Activated naive CD4-positive, alpha-beta T cell treated with anti-CD3 and anti-CD28 coated beads for 36 hours (primary cell): ENCODE measurements at regions not wholly inside any gene's neighbourhood (a gene's known extent, or its start where the extent isn't known, plus 50 kb on each side); places are given as distances from the start of the nearest gene placed in this dataset.

Experiments used
- CTCF ChIA-PET: fragments of 350-600 bp; sonication (Branson Sonifier 250); formaldehyde crosslinking; loops from one replicate; lab custom pipeline; 2021; ENCODE audit warnings: antibody characterized with exemption; lab: Charles Lee
- DNase-seq: peaks from one replicate; pipeline ENCODE4 v3.0.0-alpha.2; 2020
- H3K27ac Mint-ChIP-seq: one replicate; pipeline ENCODE4 v1.8.0; 2021; ENCODE audit warnings: mild to moderate bottlenecking, mixed read lengths
- H3K27me3 Mint-ChIP-seq: one replicate; pipeline ENCODE4 v1.8.0; 2021; ENCODE audit warnings: low read depth, mixed read lengths
- H3K36me3 Mint-ChIP-seq: one replicate; pipeline ENCODE4 v1.8.0; 2021; ENCODE audit warnings: low read depth, mixed read lengths
- H3K4me1 Mint-ChIP-seq: one replicate; pipeline ENCODE4 v1.8.0; 2021; ENCODE audit warnings: low read depth, mixed read lengths
- H3K4me3 Mint-ChIP-seq: one replicate; pipeline ENCODE4 v1.8.0; 2021; ENCODE audit warnings: mild to moderate bottlenecking, moderate library complexity, mixed read lengths
- H3K9me3 Mint-ChIP-seq: one replicate; pipeline ENCODE4 v1.8.0; 2021; ENCODE audit warnings: mixed read lengths
- intact Hi-C: fragments of 100-400 bp; cut with micrococcal nuclease; formaldehyde crosslinking; loops from one replicate; pipeline ENCODE4 v1.15.1; 2023

- peaks cover 7% of the 10 kb centered on the region for H3K27me3 Mint-ChIP-seq
- intact Hi-C loops = no loop called here
- CTCF ChIA-PET = interaction anchor here (0.8 kb wide), 1 partner anchor 14 kb away, joined by 3 read pairs; no protein-coding TSS in a partner anchor
- no peak overlapping the region for H3K27ac Mint-ChIP-seq
- H3K4me1 Mint-ChIP-seq = no peaks in the 10 kb centered on the region
- no peak overlapping the region for H3K4me3 Mint-ChIP-seq
- no peaks in the 10 kb centered on the region for H3K36me3 Mint-ChIP-seq
- H3K9me3 Mint-ChIP-seq = peaks cover 5% of the 10 kb centered on the region
- DNase-seq = no peak
Observed at GRCh38 chr6:160917572-160917971, 74.0 kb upstream of the MAP3K4 start.

- no peaks in the 10 kb centered on the region for H3K9me3 Mint-ChIP-seq
- CTCF ChIA-PET = interaction anchor here (0.6 to 1.3 kb wide), 2 partner anchors 451 to 888 kb away, joined by 3 to 7 read pairs; no protein-coding TSS in a partner anchor
- DNase-seq = no peak
Observed at GRCh38 chr6:160919723-160920440, 71.7 kb upstream of the MAP3K4 start.

GRCh38 chr6:160921095-160921494, 70.5 kb upstream of the MAP3K4 start:
- CTCF ChIA-PET = no interaction called here
- H3K4me3 Mint-ChIP-seq = no peak overlapping the region
- intact Hi-C loops = no loop called here
- H3K27me3 Mint-ChIP-seq = peaks cover 14% of the 10 kb centered on the region
- no peak for DNase-seq
- no peaks in the 10 kb centered on the region for H3K4me1 Mint-ChIP-seq
- no peaks in the 10 kb centered on the region for H3K36me3 Mint-ChIP-seq
- no peak overlapping the region for H3K27ac Mint-ChIP-seq
- no peaks in the 10 kb centered on the region for H3K9me3 Mint-ChIP-seq

More at GRCh38 chr6:160919723-160920440, 71.7 kb upstream of the MAP3K4 start:
- H3K27ac Mint-ChIP-seq = no peak overlapping the region
- H3K4me3 Mint-ChIP-seq = no peak overlapping the region
- intact Hi-C loops = no loop called here
- no peaks in the 10 kb centered on the region for H3K4me1 Mint-ChIP-seq
- H3K36me3 Mint-ChIP-seq = no peaks in the 10 kb centered on the region
- H3K27me3 Mint-ChIP-seq = peaks cover 10% of the 10 kb centered on the region

GRCh38 chr6:160926281-160927276, 65.0 kb upstream of the MAP3K4 start:
- H3K27me3 Mint-ChIP-seq = peaks cover 34% of the 10 kb centered on the region
- no peak for DNase-seq
- CTCF ChIA-PET = interaction anchor here (0.6 to 9.2 kb wide), 2 partner anchors 96 to 446 kb away, joined by 3 to 241 read pairs; no protein-coding TSS in a partner anchor
- no peaks in the 10 kb centered on the region for H3K9me3 Mint-ChIP-seq
- peaks cover 3% of the 10 kb centered on the region for H3K4me1 Mint-ChIP-seq
- H3K4me3 Mint-ChIP-seq = no peak overlapping the region
- intact Hi-C loops = no loop called here
- H3K27ac Mint-ChIP-seq = no peak overlapping the region
- H3K36me3 Mint-ChIP-seq = no peaks in the 10 kb centered on the region

GRCh38 chr6:160927416-160927815, 64.2 kb upstream of the MAP3K4 start:
- peaks cover 3% of the 10 kb centered on the region for H3K4me1 Mint-ChIP-seq
- CTCF ChIA-PET = interaction anchor here (0.7 to 9.2 kb wide), 3 partner anchors 17 to 445 kb away, joined by 4 to 241 read pairs (median 4); no protein-coding TSS in a partner anchor
- no peaks in the 10 kb centered on the region for H3K9me3 Mint-ChIP-seq
- intact Hi-C loops = no loop called here
- H3K27me3 Mint-ChIP-seq = peaks cover 35% of the 10 kb centered on the region
- H3K36me3 Mint-ChIP-seq = no peaks in the 10 kb centered on the region
- no peak overlapping the region for H3K4me3 Mint-ChIP-seq
- H3K27ac Mint-ChIP-seq = no peak overlapping the region
- DNase-seq = no peak

GRCh38 chr6:160929361-160929760, 62.2 kb upstream of the MAP3K4 start:
- no peaks in the 10 kb centered on the region for H3K36me3 Mint-ChIP-seq
- no peak overlapping the region for H3K27ac Mint-ChIP-seq
- CTCF ChIA-PET = interaction anchor here (0.7 to 9.2 kb wide), 8 partner anchors 9 to 490 kb away, joined by 3 to 241 read pairs (median 4); no protein-coding TSS in a partner anchor
- DNase-seq = no peak
- peaks cover 3% of the 10 kb centered on the region for H3K4me1 Mint-ChIP-seq
- no peak overlapping the region for H3K4me3 Mint-ChIP-seq
- intact Hi-C loops = no loop called here
- no peaks in the 10 kb centered on the region for H3K9me3 Mint-ChIP-seq
- H3K27me3 Mint-ChIP-seq = peaks cover 34% of the 10 kb centered on the region

- Mint-ChIP-seq H3K27ac (no peak overlapping the region), H3K9me3 (no peaks in the 10 kb centered on the region), H3K4me1 (peaks cover 3% of the 10 kb centered on the region), H3K4me3 (no peak overlapping the region), H3K36me3 (no peaks in the 10 kb centered on the region), H3K27me3 (peaks cover 34% of the 10 kb centered on the region)
- CTCF ChIA-PET = interaction anchor here (0.8 to 9.2 kb wide), 7 partner anchors 9 to 489 kb away, joined by 3 to 241 read pairs (median 4); no protein-coding TSS in a partner anchor
- DNase-seq = no peak
- intact Hi-C loops = loop anchor here (1.0 to 10.0 kb wide), 4 partner anchors 62 to 441 kb away; no protein-coding TSS in a partner anchor
Observed at GRCh38 chr6:160929831-160930230, 61.7 kb upstream of the MAP3K4 start.

- no peaks in the 10 kb centered on the region for H3K9me3 Mint-ChIP-seq
- CTCF ChIA-PET = interaction anchor here (0.6 to 9.2 kb wide), 11 partner anchors 8 to 488 kb away, joined by 3 to 241 read pairs (median 4); no protein-coding TSS in a partner anchor
- peak; percentile 60 for DNase-seq
- peaks cover 33% of the 10 kb centered on the region for H3K27me3 Mint-ChIP-seq
- H3K36me3 Mint-ChIP-seq = no peaks in the 10 kb centered on the region
- H3K4me3 Mint-ChIP-seq = no peak overlapping the region
- H3K4me1 Mint-ChIP-seq = peaks cover 3% of the 10 kb centered on the region
- no peak overlapping the region for H3K27ac Mint-ChIP-seq
- intact Hi-C loops = loop anchor here (1.0 to 10.0 kb wide), 4 partner anchors 62 to 441 kb away; no protein-coding TSS in a partner anchor
Observed at GRCh38 chr6:160930547-160931377, 60.8 kb upstream of the MAP3K4 start.

GRCh38 chr6:160931378-160932310, 59.9 kb upstream of the MAP3K4 start:
- peaks cover 33% of the 10 kb centered on the region for H3K27me3 Mint-ChIP-seq
- H3K4me3 Mint-ChIP-seq = no peak overlapping the region

GRCh38 chr6:160933256-160933655, 58.3 kb upstream of the MAP3K4 start:
- Mint-ChIP-seq H3K4me3 (no peak overlapping the region), H3K9me3 (no peaks in the 10 kb centered on the region), H3K4me1 (peaks cover 3% of the 10 kb centered on the region), H3K36me3 (no peaks in the 10 kb centered on the region), H3K27ac (no peak overlapping the region), H3K27me3 (peaks cover 42% of the 10 kb centered on the region)
- intact Hi-C loops = loop anchor here (10.0 kb wide), 2 partner anchors 198 to 222 kb away; no protein-coding TSS in a partner anchor
- DNase-seq = no peak
- CTCF ChIA-PET = interaction anchor here (9.2 kb wide), 1 partner anchor 439 kb away, joined by 241 read pairs; no protein-coding TSS in a partner anchor

More at GRCh38 chr6:160931378-160932310, 59.9 kb upstream of the MAP3K4 start:
- Mint-ChIP-seq H3K27ac (no peak overlapping the region), H3K9me3 (no peaks in the 10 kb centered on the region), H3K4me1 (peaks cover 3% of the 10 kb centered on the region), H3K36me3 (no peaks in the 10 kb centered on the region)
- intact Hi-C loops = loop anchor here (10.0 kb wide), 2 partner anchors 197 to 223 kb away; no protein-coding TSS in a partner anchor
- CTCF ChIA-PET = interaction anchor here (0.6 to 9.2 kb wide), 9 partner anchors 7 to 487 kb away, joined by 3 to 241 read pairs (median 4); no protein-coding TSS in a partner anchor
- no peak for DNase-seq
